Fibroblast of the aortic adventitia (primary cell): ENCODE measurements at regions not wholly inside any gene's neighbourhood (a gene's known extent, or its start where the extent isn't known, plus 50 kb on each side); places are given as distances from the start of the nearest gene placed in this dataset.

Source experiments
- DNase-seq: peaks from one replicate; pipeline ENCODE4 v3.0.0-alpha.2; 2010; ENCODE audit warnings: low read depth
- H3K4me3 ChIP-seq: 2 replicates; pipeline ENCODE4 v1.5.1; 2011; ENCODE audit warnings: low read depth, mild to moderate bottlenecking, control low read depth, low read length, moderate library complexity
- CTCF ChIP-seq: IDR thresholded peaks from 2 replicates; pipeline ENCODE4 v1.5.1; 2011; ENCODE audit warnings: mild to moderate bottlenecking, low read length, control low read depth, inconsistent platforms; ENCODE audit not compliant: insufficient read depth

GRCh38 chr5:89498699-89499098 lies 615.7 kb upstream of the MEF2C start:
- TF ChIP-seq CTCF: no peak
- DNase-seq: no peak
- H3K4me3 ChIP-seq: no peak overlapping the region

GRCh38 chr5:89493414-89493813 lies 610.4 kb upstream of the MEF2C start:
- H3K4me3 ChIP-seq: no peak overlapping the region
- DNase-seq: no peak
- no peak for TF ChIP-seq CTCF

DNA sequence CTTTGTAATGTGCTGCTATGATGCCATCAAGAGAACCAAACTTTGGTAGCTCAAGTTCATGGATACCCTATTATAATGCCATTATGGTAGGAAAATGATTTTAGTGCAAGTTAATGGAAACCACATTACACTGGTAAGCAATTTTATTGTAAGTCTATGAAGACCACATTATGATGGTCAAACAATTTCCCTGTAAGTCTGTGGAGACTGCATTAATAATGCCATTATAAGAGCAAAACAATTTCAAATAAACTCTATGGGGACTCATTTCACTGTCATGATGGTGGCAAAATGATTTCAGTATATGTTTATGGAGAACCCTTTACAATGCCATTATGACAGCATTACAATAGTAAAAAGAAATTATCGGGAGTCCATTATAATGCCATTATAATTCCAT lies 602.0 kb upstream of the MEF2C start:
- no peak for DNase-seq
- no peak overlapping the region for H3K4me3 ChIP-seq
- no peak for TF ChIP-seq CTCF

GRCh38 chr5:89480406-89481007 lies 597.5 kb upstream of the MEF2C start:
- TF ChIP-seq CTCF: no peak
- H3K4me3 ChIP-seq: no peak overlapping the region
- DNase-seq: peak; percentile 15

DNA sequence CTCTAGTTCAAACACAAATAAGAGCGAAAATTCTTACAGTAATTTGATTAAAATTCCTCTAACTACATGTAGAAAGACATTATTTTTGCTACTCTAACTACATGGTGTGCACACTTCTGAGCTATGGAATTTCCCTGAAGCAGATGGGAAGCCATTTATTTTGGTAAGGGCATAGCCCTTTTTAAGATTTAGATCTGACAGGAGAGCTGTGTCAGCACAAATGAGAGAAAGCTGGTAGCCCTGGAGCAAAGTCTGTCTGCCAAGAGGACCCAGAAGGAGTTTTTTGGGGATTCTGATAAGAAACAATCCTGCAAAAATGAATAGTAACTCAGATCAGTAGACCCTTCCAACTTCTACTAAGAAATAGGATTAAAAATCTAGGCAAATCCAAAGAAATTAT lies 595.9 kb upstream of the MEF2C start:
- DNase-seq: no peak
- no peak overlapping the region for H3K4me3 ChIP-seq
- TF ChIP-seq CTCF: no peak

GRCh38 chr5:89473196-89473595 lies 590.2 kb upstream of the MEF2C start:
- no peak overlapping the region for H3K4me3 ChIP-seq
- TF ChIP-seq CTCF: no peak
- DNase-seq: peak; percentile 21

GRCh38 chr5:89471541-89471940 lies 588.6 kb upstream of the MEF2C start:
- peak; percentile 63 for DNase-seq
- H3K4me3 ChIP-seq: no peak overlapping the region
- TF ChIP-seq CTCF: no peak
